Epithelial cell of prostate (primary cell): ENCODE measurements at regions not wholly inside any gene's neighbourhood (a gene's known extent, or its start where the extent isn't known, plus 50 kb on each side); places are given as distances from the start of the nearest gene placed in this dataset.
A peak's percentile ranks its signal among the peaks of the same experiment; 100 is the strongest.
"Not testable (repeated sequence)": the region's sequence is repeated elsewhere in the genome, so short reads cannot be mapped to it uniquely, and the experiment has no call there.

Experiments used
- DNase-seq: peaks from one replicate; pipeline ENCODE4 v3.0.0-alpha.2; 2011; ENCODE audit warnings: low read depth, low spot score
- H3K27ac ChIP-seq: fragments of 450-650 bp; 2 replicates; pipeline ENCODE4 v1.5.1; 2017; ENCODE audit warnings: mild to moderate bottlenecking

DNA sequence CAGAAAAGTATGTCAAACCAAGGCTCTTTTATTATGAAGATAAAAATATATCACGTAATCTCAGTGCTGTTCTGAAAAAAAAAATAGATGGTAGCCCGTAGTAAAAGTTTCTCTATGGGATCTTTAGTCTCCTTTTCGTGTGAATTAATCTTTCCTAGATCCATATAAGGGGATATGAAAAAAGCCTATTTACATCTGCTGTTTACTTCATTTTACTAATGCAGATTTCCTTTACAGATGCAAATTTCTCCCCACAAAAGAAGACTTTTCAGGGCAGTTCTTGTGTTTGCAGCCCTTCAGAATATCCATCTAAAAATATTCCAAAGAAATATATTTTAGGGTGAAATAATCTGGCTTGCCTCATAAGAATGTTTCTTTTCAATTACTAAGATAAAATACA lies 1291.7 kb downstream of the ROBO1 start:
- no peak overlapping the region for H3K27ac ChIP-seq
- DNase-seq = no peak

DNA sequence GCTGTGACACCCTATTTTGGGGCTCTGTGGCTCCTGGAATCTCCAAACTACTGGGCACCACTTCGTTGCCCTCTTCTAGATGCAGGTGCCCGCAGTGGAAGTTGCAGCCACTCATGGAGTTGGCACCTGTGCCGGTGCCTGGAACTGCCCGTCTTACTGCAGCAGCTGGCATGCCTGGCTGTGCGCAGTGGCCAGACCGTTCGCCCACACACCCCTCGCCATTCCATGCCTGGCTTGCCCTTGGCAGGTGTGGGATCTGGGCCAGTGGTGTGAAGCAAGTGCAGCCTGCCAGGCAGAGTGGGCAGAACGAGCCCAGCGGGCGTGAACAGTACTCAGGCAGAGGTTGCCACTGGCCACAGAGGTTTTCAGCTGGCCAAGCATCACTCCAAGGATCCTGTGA lies 1286.7 kb downstream of the ROBO1 start:
- no peak for DNase-seq
- H3K27ac ChIP-seq = no peak overlapping the region

DNA sequence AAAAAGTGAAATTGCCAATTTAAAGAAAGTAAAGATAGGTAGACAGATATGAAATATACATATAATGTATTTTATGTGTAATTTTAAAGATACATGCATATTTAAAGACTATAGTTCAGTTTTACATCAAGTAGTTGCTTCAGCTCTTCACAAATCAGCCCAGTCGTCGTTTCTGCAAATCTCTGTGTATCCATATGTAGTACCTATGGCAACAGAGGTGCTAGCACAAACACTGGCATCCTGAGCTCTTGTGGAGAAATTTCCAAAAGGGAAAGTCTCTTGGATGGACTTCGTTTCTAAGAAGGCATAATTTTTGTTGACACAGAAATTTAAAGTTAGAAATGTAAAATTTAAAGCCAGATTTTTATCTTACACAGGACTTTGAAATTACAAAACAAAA lies 1284.7 kb downstream of the ROBO1 start:
- H3K27ac ChIP-seq = no peak overlapping the region
- DNase-seq = no peak

DNA sequence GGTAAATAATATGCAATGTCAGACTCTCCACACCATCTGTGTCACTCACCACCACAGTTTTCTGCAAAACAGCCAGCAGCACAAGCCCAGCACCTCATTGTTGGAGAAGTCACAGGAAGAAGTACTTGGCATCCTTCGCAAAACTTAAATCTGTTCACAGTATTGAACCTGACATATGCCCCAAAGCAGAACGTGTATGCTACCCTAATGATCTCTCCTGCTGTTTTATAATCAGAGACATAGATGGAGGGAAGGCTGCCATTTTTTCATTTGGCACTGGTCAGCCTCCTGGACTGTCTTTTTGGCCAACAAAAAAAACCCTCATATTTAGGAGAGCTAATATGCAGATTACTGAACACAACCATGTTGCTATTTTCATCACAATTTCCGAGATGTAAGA lies 1272.9 kb downstream of the ROBO1 start:
- H3K27ac ChIP-seq = no peak overlapping the region
- DNase-seq = no peak

DNA sequence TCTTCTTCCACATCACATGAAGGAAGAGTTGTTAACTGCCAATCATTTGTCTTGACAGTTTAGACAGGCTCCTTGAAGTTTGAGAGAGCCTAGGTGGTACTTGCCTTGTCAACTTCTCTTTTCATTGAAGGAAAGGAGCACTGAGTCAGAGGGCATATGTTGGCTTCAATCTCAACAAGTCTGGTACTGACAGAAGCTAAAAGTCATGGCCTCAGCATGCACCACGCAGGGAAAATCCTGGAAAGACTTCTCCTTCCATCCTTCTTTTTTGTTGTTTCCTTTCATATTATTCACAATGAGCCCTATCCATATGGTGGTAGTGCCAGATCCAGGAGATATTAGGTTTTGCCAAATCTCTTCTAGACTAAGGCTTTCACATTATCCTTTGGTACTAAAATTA lies 1272.5 kb downstream of the ROBO1 start:
- DNase-seq = no peak

DNA sequence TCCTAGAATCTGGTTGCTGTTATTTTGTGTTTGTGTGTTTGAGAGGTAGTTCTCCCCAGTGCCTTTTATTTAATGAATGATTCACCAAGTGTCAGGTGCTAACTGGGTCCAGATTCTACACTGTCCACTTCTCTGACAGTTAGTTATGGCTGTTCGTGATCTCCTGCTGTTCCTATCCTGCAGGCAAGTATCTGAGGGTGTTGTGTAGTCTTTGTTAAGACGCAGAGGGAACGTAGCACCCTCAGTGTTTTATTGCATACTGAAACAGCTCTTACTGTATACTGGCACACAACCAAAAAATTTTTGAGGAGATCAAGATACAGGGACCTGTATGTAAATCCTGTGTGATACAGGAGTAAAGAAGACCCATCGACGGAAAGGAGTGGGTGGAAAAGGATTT lies 1271.3 kb downstream of the ROBO1 start:
- no peak for DNase-seq
- no peak overlapping the region for H3K27ac ChIP-seq

More for the DNA sequence above, 1272.5 kb downstream of the ROBO1 start:
- no peak overlapping the region for H3K27ac ChIP-seq

DNA sequence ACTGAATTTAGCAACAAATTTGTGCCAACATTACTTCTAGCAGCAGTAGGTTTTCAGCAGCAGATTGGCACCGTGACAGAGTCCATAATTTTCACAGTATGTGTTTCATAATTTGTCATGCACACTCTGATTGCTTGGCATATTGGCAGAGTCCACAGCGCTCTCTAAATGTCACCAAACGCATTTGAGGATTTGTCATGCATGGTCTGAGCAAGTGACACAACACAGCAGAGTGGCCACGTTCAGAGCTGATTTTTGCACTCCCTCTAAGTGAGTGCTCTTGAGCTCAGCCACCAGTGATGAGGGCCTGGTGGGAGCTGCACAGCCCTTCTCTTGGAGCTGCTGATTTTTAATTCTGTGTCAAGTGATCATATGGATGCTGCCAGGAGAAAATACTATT lies 1270.8 kb downstream of the ROBO1 start:
- no peak overlapping the region for H3K27ac ChIP-seq
- DNase-seq = no peak

DNA sequence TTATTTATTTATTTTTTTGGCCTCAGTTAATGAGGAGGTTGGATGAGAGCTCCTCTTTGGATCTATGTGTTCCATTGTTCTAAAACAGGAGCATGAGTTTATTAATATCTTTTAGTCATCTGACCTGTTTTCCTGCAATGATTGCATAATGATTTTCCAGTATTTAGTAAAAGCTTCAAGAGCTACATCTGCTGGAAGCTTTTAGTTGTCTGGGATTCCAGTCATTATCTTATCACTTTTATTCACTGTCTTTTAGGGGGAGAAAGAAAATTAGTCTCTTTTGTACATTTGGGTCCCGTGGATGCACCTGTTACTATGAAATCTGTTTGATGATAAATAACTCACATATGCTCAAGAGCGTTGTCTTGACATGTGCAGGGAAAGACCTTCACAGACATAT lies 1270.0 kb downstream of the ROBO1 start:
- no peak overlapping the region for H3K27ac ChIP-seq
- DNase-seq = no peak

DNA sequence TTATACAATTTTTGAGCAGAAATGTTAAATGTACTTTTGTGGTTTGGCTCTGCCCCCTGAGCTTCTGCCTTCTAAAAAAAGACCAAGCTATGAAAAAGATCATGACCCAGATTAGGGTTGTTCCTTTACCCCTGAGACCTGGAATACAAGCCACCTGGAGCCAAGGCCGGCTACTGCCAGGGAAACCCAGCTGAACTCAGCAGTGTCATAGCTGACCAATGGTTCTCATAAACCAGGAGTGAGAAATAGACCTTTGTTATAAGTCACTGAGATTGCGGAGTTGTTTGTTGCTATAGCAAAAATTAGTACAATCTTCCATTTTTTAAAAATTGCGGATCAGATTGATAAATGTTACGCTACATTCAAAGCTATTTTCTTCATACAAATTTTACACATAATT lies 1261.7 kb downstream of the ROBO1 start:
- no peak overlapping the region for H3K27ac ChIP-seq
- DNase-seq = no peak

DNA sequence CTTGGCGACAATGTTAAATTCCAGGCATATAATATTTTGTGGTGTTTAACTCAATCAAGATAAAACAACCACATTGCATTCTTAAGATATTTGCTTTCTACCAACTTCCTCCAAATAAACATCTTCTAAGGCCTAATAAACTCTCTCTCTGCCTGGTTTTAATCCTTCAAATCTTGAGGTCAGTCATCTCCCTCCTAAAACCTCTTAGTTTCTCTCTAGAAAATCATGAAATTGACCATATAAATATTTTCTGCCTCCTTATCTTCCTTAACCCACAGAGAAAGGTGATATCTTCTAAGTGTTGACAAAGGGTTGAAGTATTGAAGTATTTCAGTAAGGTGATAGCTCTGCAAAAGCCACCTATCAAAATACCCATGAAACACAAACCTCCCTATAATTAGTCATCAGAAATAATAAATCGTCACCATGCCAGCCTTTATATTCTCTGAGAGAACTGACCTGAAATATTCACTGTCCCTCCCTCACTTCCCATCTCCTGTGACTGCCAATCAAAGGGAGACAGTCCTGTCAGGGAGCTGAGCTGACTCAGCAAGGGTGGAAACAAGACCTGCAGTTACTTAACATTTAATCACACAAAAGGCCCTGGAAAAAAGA lies 1261.1 kb downstream of the ROBO1 start:
- H3K27ac ChIP-seq = peak overlapping the region; percentile 63
- DNase-seq = peak; percentile 20

DNA sequence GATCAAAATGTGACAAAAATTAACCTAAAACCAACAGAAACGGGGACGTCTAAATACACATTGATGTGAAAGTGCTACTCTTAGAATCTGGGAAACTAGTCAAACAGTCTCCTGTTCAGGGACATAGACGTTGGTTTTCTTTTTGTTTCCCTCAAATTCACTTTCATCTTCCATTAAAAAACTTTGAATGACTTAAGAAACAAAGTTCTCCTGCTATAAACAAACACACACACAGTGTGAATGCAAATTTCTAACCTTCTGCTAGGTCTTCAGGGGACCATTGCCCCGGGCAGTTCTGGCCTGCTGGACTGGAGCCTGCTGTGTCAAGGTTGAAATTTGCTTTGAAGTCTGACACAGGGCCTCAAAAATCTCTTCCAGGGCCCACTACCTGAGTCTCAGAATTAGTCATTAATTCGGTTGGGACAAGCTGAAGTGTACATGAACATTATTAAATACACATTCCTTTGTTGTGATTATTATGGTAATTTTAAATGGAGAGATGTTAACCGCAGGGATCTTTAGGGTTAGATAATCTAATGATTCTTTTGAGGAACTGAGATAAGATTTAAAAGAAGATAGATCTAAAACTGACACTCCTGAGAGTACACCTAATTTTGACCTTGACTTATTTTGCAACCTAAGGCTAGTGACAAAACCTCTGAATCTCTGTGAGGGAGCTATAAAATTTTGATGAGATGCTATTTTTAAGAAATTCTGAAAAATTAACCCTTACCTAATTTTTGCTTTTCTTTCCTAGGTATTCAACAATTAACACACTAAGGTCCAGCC lies 1260.4 kb downstream of the ROBO1 start:
- no peak for DNase-seq
- peak overlapping the region; percentile 63 for H3K27ac ChIP-seq

DNA sequence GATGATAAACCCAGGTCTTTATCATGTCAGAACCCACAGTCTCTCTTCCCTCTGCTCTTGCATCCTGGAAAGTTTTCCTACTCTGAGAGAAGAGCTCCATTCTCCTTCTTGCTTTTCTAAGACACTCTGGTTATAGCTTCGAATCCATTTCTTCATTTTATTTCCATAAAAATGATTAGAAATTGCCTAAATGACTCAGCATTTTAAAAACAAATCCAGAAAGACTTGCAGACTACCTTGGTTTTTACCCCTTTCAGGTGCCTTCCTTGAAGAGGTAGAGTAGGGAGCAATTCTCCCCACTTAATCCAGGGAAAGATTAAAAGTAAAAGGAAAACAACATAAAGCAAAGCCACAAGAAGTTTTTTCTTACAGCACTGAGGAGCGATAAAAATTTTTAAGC lies 1256.0 kb downstream of the ROBO1 start:
- H3K27ac ChIP-seq = no peak overlapping the region
- no peak for DNase-seq

DNA sequence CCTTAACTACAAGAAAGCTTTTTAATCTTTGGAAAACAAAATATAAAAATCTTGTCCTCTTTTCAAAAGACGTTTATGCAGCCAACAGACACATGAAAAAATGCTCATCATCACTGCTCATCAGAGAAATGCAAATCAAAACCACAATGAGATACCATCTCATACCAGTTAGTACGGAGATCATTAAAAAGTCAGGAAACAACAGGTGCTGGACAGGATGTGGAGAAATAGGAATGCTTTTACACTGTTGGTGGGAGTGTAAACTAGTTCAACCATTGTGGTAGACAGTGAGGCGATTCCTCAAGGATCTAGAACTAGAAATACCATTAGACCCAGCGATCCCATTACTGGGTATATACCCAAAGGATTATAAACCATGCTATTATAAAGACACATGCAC lies 1255.0 kb downstream of the ROBO1 start:
- H3K27ac ChIP-seq, DNase-seq: not testable (repeated sequence)

DNA sequence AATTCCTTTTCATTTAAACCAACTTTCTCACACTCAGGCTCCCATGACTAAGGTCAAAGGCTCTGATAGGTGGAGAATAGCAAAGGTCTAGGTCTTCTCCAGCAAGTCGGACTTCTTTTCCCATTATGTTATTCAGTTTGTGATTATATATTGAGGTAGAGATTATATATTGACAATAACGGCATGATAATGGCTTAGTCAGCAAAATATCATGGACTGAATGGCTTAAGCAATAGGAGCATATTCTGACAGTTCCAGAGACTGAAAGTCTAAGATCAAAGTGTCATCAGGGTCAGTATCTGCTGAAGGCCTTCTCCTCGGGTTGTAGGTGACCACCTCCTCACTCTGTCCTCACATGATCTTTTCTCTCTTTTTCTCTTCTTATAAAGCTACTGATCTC lies 1251.4 kb downstream of the ROBO1 start:
- DNase-seq = no peak

DNA sequence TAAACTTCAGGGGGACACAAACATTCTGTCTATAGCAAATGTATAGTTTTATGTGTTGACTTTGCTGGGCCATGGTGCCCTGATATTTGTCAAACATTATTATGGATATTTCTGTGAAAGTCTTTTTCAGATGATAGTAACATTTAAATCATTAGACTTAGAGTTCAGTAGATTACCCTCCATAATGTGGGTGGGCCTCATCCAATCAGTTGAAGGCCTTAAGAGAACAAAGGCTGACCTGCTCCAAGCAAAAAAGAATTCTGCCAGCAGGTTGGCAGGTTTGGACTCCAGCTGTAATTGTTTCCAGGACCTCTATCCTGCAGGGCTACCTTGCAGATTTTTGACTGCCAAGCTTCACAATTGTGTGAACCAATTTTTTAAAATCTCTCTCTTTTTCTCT lies 1250.9 kb downstream of the ROBO1 start:
- no peak overlapping the region for H3K27ac ChIP-seq
- no peak for DNase-seq

More for the DNA sequence above, 1251.4 kb downstream of the ROBO1 start:
- no peak overlapping the region for H3K27ac ChIP-seq

DNA sequence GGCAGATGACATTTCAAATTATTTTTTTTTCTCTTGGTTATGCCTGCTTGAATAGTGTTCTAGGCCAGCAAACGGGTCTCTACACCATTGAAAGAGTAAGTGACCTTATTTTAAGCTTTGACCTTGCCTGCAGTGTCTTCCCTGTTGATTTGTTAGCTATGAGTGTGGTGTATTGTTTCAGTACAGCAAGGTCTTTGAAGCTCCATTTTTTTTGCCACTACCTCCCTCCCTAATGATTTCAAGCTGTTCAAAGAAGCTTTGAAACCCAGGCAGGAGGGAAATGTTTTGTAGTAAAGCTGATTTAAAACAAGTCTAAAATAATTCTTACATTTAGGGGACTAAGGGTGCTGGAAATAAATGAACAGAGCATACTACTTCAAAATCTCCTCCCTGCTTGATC lies 1249.8 kb downstream of the ROBO1 start:
- no peak overlapping the region for H3K27ac ChIP-seq

DNA sequence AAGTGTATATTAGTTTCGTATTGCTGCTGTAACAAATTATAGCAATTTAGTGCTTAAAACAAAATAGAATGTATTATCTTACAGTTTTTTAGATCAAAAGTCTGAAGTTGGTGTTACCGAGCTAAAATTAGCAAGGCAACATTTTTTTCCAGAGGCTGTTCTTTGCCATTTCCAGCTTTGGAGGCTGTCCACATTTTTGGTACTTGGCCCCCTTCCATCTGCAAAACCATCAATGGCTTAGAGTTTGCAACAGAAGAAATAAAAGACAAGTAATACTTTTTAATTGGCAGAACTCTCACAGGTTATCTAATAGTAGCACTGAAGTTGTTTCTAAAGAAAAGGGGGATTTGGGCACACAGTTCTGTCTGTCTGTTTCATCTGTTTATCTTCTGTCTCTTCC lies 1248.5 kb downstream of the ROBO1 start:
- H3K27ac ChIP-seq = no peak overlapping the region
- DNase-seq = no peak

More for the DNA sequence above, 1249.8 kb downstream of the ROBO1 start:
- no peak for DNase-seq

DNA sequence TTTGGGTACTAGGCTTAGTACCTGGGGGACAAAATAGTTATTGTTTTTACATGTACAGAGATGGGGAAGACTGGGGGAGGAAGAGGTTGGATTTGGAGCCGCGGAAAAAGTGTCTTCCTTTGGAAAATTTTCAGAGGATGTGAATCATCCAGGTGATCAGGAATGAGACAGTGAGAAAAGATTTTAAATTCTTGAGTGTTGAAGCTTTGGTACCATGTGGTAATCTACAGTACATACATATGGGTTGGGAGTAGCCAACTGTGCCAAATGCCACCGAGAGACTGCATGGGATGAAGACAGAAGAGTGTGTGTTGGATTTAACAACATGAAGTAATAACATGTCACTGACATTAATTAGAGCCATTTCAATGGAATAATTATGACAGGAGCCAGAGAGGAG lies 1238.2 kb downstream of the ROBO1 start:
- H3K27ac ChIP-seq = peak overlapping the region; percentile 11
- no peak for DNase-seq

DNA sequence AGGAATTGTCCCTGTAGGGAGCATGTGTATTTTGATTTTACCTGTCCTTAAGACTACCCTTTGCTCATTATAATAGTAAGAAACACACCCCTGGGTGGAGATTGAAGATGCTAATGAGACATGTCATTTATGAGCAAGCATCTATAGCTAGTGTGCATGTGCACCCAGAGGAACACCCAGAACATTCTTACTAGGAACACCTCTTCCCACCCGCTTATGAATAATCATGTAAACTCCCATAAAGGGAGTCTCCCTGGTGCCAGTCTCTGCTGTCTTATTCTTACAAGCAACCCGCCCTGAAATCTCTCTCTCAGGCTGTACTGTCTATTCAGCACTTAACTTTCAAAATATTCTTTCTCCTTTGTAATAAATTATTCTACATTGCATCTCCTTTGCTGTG lies 1227.3 kb downstream of the ROBO1 start:
- no peak for DNase-seq
- no peak overlapping the region for H3K27ac ChIP-seq

DNA sequence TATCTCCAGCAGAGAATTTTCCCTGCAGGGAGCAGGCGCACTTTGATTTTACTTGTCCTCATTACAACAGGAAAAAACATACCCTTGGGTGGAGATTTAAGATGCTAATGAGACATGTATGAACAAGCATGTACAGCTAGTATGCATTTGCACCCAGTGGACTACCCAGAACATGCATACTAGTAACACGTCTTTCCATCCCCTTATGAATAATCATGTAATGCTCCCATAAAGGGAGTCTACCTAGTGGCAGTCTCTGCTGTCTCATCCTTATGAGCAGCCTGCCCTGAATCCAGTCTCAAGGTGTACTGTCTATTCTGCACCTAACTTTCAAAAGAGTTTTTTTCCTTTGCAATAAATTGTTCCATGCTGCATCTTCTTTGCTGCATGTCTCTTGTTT lies 1222.0 kb downstream of the ROBO1 start:
- no peak for DNase-seq
- no peak overlapping the region for H3K27ac ChIP-seq
